ENCODE measurements at regions not wholly inside any gene's neighbourhood (a gene's known extent, or its start where the extent isn't known, plus 50 kb on each side); places are given as distances from the start of the nearest gene placed in this dataset.
"Not testable (repeated sequence)": the region's sequence is repeated elsewhere in the genome, so short reads cannot be mapped to it uniquely, and the experiment has no call there.

DNA sequence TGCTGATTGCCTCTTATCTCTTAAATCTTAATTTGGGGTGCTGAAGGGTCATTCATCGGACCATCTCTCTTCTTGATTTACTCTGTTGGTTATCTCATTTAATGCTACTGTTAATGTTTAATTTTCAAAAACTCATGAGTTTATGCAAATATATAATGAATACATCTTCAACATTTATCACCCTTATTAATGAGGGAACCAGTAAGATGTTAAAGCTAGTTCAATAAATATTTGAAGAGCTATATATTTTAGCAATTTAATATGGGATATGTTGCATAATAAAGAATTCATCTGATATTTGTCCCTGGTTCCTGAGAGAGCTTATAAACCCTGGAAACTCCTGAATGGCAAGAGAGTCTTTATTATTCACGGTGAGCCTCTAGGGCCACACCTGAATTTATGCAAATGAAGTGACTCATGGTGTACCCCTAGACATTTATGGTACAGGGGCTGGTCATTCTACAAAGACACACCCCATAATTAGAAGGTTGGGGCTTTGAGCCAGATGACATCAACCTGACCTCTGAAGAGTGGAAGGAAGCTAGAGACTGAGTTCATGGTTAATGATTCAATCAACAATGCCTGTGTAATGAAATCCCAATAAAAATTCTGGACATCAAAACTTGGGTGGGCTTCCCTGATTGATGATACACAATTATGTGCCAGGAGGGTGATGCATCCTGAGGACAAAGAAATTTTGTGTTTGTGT, 339.5 kb upstream of the ZNF608 start:
- no peak for DNase-seq (ENCODE audit: low spot score)

DNA sequence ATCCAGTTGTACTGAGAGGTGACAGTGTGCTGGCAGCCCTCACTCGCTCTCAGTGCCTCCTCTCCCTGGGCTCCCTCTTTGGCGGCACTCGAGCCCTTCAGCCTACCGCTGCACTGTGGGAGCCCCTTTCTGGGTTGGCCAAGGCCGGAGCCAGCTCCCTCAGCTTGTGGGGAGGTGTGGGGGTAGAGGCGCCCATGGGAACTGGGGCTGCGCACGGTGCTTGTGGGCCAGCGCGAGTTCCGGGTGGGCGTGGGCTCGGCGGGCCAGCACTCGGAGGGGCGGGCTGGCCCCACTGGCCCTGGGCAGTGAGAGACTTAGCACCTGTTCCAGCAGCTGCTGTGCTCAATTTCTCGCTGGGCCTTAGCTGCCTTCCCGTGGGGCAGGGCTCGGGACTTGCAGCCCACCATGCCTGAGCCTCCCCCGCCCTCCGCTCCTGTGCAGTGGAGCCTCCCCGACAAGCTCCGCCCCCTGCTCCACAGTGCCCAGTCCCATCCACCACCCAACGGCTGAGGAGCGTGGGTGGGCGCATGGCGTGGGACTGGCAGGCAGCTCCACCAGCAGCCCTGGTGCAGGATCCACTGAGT, 342.2 kb upstream of the ZNF608 start:
- no peak for DNase-seq (ENCODE audit: low spot score)

DNA sequence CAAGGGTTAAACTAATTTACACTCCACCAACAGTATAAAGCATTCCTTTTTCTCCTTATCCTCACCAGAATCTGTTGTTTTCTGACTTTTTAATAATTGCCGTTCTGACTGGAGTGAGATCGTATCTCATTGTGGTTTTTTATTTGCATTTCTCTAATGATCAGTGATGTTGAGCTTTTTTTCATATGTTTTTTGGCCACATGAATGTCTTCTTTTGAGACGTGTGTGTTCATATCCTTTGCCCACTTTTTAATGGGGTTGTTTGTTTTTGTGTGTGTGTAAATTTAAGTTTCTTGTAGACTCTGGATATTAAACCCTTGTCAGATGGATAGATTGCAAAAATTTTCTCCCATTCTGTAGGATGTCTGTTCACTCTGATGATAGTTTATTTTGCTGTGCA, 345.7 kb upstream of the ZNF608 start:
- DNase-seq (ENCODE audit: low spot score), result not testable (repeated sequence)

DNA sequence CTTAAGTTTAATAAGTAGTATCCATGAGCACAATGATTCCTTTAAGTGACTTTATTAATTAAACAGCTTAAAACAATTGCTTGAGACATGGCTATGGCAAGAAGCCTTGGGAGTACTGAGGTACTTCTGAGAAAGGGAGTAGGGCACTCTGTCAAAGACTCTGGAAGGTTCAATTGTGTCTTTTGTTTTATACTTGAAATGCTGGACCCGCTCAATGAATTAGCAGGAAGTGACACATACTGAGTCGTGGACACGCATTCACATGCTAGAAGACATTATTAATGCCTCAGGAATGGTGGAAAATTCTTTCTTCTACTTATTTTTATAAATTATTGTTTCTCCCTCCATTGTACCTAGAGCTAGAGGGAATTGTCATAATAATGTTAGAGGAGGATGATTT, 347.3 kb upstream of the ZNF608 start:
- DNase-seq (ENCODE audit: low spot score), result no peak

DNA sequence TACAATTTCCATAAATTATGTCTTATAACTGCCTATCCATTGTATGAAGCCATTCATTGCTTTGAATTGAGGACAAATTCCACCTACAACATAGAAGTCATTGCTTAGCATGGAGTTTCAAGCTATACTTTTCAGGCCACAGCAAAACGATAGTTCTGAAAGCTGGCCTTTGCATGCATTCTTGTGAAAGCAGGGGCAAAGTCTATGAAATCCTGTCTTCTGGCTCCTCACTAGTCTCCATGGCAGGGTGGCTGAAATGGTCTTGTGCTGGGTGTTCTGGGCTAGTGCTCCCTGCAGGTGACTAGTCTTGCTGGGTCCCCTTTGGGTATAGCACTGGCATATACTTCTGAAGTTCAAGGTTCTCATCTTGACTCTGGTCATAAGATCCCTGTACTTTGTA, 353.9 kb upstream of the ZNF608 start:
- no peak for DNase-seq (ENCODE audit: low spot score)

DNA sequence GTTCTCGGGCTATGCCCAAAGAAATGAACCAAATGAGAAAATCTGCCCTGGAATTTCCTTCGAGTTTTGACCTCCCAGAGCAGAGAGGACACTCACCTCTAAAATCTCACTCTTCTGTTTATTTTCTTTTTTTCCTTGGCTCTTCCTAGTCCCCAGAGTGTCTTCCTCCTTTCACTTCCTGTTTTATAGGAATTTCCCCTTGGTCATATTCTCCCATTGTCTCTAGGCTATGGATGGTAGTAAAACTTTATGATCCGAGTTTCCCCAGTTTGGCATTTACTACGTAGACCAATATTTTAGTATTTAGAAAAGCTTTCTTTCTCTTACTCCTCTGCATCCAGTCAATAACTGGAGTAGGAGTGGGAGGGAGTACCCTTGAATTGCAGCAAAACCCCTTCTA, 354.5 kb upstream of the ZNF608 start:
- DNase-seq (ENCODE audit: low spot score), result no peak

DNA sequence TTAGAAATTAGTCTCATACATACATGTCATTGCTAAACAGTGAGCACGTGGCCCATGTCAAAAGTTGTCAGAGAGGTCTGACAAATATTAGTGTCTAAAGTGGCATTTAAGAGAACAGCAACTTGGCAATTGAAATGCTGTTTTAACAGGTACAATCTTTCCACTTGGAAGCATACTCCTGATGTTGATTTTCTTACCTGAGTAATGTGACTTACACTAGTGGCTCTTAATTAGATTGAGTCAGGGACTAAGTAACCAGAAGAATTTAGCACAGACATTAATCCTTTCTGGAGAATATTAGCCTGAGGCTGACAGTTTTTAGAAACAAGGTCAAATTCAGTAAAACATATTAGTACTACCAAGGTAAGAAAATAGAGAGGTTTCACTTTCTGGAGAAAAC, 357.0 kb upstream of the ZNF608 start:
- DNase-seq (ENCODE audit: low spot score), result no peak

DNA sequence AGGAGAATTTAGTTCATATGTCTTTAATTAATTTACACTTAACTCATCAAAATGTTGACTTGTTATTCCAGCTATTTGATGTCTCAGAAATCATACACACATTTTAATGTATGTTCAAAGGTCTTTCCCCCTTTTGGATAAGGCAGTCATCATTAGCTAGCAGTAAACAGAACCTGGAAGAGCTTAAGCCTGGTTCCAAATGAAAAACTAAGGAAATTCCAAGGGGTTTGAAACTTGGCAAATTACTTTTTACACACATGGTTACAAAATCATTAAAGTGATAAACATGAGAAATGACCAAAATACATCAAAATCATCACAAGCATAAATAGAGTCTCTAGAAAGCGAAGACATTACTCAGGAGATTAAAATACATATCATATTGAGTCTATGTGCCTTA, 359.8 kb upstream of the ZNF608 start:
- no peak for DNase-seq (ENCODE audit: low spot score)

DNA sequence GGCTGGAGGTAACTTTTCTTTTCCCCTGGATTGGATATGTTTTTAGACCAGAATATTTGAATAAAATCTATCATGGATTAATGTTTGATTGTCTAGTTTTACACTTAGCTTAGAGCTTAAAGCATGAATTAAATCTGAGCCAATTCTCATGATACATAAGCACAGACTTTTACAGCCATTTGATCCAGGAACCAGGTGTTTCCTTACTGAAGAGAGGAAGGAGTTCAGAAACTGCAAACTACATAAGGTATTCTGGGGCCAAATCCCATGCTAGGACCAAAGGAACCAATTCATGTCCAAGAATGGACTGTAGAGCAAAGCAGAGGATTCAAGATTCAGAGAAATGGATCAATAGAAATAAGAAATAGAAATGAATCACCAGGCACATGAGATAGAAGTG, 360.4 kb upstream of the ZNF608 start:
- DNase-seq (ENCODE audit: low spot score), result no peak

DNA sequence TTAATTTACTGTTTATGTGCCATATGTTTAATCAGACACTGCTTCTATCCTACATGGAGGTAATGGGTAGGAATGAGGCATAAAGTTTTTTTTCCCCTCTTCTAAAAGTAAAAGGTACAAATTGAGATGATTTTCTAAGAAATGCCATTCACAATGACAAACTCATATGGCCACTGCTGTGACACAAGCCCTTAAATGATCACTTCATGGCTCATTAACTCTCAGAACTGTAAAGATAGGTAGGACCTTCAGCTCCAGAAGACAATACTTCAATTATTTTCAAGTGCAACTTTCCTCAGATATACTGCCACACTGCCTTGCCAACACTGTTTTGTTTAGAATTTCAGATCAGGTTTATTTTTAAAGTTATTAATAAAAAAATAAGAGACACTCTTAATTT, 362.9 kb upstream of the ZNF608 start:
- DNase-seq (ENCODE audit: low spot score), result no peak

DNA sequence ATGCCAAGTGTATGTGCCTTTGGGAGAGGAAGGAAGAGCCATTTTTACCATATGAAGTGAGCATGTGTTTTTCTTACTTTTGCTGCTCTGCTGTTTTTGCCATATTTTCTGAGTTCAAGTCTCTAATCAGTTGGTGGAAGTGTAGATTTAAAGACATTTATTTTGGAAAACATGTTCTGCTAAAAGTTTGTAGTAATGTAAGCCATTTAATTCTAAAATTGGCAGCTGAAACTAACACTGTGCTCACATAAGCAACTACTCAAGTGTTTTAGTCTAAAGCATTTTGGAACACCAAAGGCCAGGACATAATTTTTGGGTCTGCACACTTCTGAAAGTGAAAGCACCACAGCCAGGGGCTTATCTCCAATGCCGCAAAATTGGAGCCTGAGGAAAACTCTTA, 363.4 kb upstream of the ZNF608 start:
- no peak for DNase-seq (ENCODE audit: low spot score)

DNA sequence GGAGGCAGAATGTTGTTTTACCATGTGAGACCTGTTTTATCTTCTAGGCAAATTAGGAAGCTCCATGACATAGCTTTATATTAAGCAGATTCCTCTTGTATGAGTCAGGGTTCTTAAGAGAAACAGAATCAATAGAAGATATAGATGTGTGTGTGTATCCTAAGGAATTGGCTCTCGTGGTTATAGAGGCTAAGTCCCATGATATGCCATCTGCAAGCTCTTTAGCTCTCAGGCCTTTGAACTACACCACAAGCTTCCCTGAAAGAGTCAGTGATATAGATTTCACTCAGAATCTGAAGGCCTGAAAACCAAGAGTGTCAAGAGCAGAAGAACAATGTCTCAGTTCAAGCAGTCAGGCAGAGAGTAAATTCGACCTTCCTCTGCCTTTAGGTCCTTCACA, 365.8 kb upstream of the ZNF608 start:
- DNase-seq (ENCODE audit: low spot score), result no peak

DNA sequence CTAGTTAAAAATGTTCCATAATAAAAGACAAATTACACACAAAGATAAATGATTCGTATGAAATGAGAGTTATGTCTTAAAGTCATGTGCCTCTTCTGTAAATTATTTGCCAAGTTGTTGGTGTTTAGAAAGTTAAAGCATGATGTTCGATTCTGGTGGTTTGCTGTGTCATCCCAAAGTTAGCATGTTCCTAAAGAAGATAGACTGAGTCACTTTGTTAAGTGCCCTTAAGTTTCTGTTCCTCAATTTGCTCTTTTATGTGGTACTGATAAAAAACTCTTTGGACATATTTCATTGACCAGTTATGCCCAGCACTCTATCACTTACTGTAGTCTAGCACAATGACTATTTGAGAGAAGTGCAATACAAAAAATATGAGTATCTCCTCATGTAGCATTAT, 366.9 kb upstream of the ZNF608 start:
- DNase-seq (ENCODE audit: low spot score), result no peak

DNA sequence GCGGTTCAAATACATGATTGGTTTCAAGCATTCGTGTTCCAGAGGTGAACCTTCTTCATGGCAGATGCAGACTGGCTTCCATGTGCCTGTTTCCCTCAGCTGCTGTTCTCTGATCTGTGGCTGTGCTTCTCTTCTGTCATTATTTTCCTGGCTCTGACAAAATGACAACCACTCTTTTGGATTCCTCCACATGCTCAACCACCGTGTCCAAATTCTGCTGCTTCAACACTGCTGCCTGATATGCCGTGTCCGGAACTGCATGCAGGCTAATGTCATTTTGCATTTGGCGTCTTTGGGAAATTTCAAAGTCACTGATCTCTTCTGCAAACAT, 368.7 kb upstream of the ZNF608 start:
- DNase-seq (ENCODE audit: low spot score), result no peak

DNA sequence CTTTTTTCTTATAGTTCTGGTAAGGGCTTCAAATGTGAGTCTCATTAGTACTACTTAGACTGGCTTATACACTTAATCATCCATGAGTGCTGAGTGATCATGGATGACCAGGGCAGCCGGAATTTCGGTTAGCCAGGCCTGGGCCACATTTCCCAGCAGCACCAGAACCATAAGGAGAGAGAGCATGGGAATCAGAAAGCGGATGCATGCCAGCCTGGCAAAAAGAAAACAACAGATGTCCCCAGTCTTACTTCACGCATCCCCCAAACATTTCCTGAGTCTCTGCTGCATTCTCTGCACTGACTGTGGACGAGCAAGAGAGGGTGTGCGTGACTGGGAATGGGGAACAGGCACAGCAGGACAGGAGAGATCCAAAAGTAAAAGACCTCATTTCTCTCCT, 371.1 kb upstream of the ZNF608 start:
- no peak for DNase-seq (ENCODE audit: low spot score)

DNA sequence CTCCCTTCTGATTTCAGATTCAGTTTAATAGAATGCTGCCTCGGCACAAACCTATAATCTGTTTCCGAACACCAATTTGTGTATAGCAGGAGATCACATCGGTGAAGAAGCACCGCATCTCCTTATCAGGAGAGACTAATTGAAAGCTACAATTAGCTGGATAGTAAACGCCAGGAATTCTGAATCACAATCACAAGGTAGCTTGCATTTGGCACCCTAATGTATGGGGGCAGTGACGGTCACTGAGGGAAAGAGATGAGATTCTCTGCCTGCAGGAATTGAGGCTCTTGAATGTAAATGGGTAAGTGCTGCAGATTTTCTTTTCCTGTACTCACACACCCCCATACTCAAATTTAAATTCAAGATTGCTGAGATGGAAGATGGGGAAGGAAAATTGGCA, 373.6 kb upstream of the ZNF608 start:
- DNase-seq (ENCODE audit: low spot score), result no peak

DNA sequence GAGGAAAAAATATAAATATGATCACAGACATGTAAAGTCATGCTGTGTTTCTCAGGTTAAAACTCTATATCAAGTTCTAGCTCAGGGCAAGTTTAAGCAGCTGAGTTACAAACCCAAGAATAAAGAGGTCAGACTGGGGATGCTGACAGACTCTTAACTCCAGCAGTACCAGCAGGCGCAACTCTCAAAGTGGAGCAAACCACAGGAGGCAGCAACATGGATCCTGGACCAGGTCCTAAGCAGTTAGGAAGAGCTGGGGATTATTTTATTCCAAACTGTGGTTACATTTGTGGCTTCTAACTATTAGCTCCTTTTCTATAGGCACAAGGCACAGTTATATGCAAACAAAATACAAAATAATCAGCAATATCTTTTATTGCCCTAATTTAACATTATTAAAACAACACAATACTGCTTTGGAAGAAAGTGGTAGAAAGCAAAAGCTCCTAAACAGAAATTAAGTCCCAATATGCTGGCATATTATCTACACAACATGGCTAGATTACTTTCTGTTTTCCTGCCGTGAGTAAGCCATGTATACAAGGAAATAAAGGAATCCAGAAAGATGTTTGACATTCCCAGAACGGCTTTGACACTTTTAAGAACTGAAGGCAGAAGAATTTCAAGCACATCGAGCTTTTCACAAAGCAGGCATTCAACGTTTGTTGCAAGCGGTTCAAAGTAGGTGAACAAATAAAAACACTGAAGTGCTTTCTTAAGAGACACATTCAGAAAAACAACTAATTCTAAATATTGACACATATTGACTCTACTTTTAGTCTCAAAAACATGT, 378.8 kb upstream of the ZNF608 start:
- DNase-seq (ENCODE audit: low spot score), result no peak

DNA sequence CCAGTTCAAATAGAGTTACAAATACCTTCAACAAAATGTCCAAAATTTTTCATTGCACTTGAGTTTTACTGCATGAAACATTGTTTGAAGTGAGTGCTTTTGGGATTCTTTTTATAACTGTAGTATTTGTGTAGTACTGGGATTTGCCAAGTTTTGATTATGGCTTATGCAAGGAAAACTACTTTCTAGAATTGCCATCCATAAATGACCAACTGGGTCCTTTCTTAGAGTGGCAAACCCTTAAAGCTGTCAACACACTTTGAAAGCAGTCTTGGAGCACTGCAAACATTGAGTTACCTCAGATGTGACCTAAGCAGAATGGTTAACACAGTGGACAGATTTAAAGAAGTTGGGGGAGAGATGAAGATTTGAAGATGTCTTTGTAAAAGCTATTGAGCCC, 379.6 kb upstream of the ZNF608 start:
- DNase-seq (ENCODE audit: low spot score), result no peak

DNA sequence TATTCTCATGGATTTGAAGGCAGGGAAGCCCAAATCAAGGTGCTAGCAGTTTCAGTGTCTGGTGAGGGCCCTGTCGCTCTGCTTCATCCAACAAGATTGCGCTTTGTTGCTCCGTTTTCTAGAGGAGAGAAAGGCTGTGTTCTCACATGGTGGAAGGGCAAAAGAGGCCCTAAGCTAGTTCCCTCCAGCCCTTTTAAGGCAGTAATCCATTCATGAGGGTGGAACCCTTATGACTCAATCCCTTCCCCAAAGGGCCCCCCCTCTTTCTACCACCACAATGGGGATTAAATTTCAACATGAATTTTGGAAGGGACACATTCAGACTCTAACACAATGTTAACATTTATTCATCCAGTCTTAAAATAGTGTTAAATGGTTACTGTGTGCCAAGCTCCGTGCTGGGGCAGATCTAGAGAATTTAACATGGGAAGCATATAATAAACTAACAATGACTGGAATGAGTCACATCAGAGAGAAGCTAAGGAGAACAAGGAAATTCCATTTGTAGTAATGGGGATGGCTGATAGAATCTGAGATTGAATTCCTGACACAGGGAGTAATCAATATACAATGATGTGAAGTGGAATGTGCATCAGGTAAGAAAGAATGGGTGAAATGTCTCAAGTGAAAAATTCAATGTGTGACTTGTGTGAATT, 382.8 kb upstream of the ZNF608 start:
- DNase-seq (ENCODE audit: low spot score), result no peak

DNA sequence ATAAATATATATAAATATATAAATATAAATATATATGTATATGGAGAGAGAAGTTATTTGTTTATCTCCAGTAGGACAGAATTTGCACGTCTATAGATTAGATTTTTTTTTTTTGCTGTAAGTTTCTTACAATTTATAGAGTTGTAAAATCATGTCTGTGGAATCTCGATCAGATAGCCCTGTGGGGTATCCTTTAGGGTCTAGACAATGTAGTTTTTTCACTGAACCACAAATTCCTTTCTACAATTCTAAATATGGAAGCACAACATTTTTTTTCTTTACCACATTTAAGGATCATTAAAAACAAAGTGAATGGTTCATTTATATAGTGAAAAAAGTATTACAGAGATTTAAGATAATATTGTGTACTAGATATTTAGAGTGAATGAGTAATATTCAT, 384.2 kb upstream of the ZNF608 start:
- no peak for DNase-seq (ENCODE audit: low spot score)

DNA sequence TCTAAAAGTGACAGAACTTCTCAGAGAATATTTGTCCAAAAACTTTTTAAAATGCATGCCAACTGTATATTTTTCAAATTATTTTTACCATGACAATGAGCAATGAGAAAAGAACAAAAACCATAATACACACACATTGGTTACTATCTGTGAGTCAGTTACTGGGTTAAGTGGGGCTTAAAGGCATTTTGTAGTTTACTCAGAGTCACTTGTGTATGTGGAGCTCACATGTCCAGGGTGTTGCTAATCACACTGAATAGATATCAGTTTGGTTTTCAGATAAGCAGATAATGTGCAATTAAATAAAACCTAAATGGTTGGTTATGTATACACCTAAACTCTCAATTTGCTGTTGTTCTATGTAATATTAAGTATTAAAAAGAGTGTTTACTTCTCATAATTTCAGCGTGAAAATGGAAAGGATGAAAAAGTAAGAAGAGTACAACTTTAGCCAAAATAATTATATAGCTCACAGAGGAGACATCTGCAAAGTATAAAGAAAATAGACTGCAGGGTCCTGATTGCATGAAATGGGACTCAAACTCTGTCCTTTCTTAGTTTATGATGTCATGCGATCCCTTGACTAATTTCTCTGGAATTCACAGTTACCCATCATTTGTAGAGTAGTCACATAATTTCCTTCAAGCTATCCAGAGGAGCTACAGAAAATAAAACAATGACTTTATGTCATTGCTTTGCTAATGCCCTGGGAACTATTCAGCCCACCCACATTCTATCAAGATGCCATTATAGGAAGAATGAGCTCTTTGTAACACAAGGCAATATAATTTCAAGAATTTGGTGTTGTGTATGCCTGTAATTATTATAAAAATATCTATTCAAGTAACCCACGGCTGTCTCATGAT, 388.0 kb upstream of the ZNF608 start:
- DNase-seq (ENCODE audit: low spot score), result no peak

DNA sequence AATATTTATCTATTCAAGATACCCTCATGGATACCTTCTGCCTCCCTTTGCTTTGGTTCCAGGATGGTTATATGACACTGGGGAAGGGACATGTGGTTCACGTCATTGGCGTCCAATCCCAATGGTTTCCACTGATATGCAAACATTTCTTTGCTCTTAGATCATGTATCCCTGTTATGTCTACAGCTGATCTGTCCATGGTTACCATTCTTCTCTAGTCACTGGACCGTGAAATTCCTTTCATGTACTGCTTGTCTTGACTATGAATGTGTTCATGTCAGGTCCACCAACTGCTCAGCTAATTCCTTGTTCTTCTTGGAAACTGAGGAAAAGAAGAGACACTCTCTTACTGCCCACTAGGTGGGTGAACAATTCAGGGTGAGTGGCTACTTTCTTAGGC, 391.1 kb upstream of the ZNF608 start:
- DNase-seq (ENCODE audit: low spot score), result no peak

Measured in D341Med (cell line).